ENCODE measurements at regions not wholly inside any gene's neighbourhood (a gene's known extent, or its start where the extent isn't known, plus 50 kb on each side); places are given as distances from the start of the nearest gene placed in this dataset.
A peak's percentile ranks its signal among the peaks of the same experiment; 100 is the strongest.

- no peak overlapping the region for H3K9ac ChIP-seq (ENCODE audit: control insufficient read depth, extremely low read depth, insufficient read depth, low read length)
These were observed 736.7 kb upstream of the GBE1 start for GRCh38 chr3:82498186-82498585.

GRCh38 chr3:82496890-82497560, 735.6 kb upstream of the GBE1 start:
- no peaks in the 10 kb centered on the region for H3K36me3 ChIP-seq (ENCODE audit: control insufficient read depth in 2 of 2, extremely low read depth in 1 of 2, insufficient read depth in 2 of 2, low read length in 2 of 2)
- FAIRE-seq (no peak), DNase-seq (ENCODE audit: low read depth, low spot score) (no peak)
- no peak overlapping the region for H3K4me3 ChIP-seq (ENCODE audit: control insufficient read depth in 2 of 3, extremely low read depth in 1 of 3, insufficient read depth in 2 of 3, low read depth in 1 of 3, low read length in 3 of 3)
- no peaks in the 10 kb centered on the region for H3K9me3 ChIP-seq (ENCODE audit: control insufficient read depth, low read depth, low read length)
- dilution Hi-C loops (cut with MboI; ENCODE audit: extremely low pct_ligation_motif_present, low sequenced_read_pairs) = no loop called here
- H3K4me2 ChIP-seq (ENCODE audit: control insufficient read depth, extremely low read depth, insufficient read depth, low read depth, low read length) = no peak overlapping the region
- H3K27ac ChIP-seq (ENCODE audit: control insufficient read depth, insufficient read depth, low read length) = no peak overlapping the region
- TF ChIP-seq CTCF (optimal IDR thresholded peaks at IDR 0.05 in 1 of 3, IDR thresholded peaks at IDR 0.05 in 1 of 3, conservative IDR thresholded peaks at IDR 0.05 in 1 of 3; ENCODE audit: extremely low read depth in 1 of 3, insufficient read depth in 2 of 3, low read length in 3 of 3) = peak in 2 of 3 experiments; percentile 35 to 59
- no peak for TF ChIP-seq EZH2 (IDR thresholded peaks at IDR 0.05; ENCODE audit: low read length)
- no peaks in the 10 kb centered on the region for H3K9me1 ChIP-seq (ENCODE audit: control insufficient read depth, extremely low read depth, insufficient read depth, low read length)
- no peaks in the 10 kb centered on the region for H3K4me1 ChIP-seq (ENCODE audit: control insufficient read depth, extremely low read depth, insufficient read depth, low read length)
- H2AFZ ChIP-seq (ENCODE audit: control insufficient read depth, low read length) = no peak overlapping the region
- H3K27me3 ChIP-seq (ENCODE audit: control insufficient read depth, extremely low read depth, insufficient read depth, low read length) = no peaks in the 10 kb centered on the region
- H4K20me1 ChIP-seq (ENCODE audit: control insufficient read depth, extremely low read depth, insufficient read depth, low read length) = no peaks in the 10 kb centered on the region
- no peak overlapping the region for H3K9ac ChIP-seq (ENCODE audit: control insufficient read depth, extremely low read depth, insufficient read depth, low read length)
- H3K79me2 ChIP-seq (ENCODE audit: control insufficient read depth, insufficient read depth, low read length) = no peaks in the 10 kb centered on the region

More at GRCh38 chr3:82498186-82498585, 736.7 kb upstream of the GBE1 start:
- FAIRE-seq (no peak), DNase-seq (ENCODE audit: low read depth, low spot score) (no peak)
- H3K9me3 ChIP-seq (ENCODE audit: control insufficient read depth, low read depth, low read length) = no peaks in the 10 kb centered on the region
- H2AFZ ChIP-seq (ENCODE audit: control insufficient read depth, low read length) = no peak overlapping the region
- H3K27ac ChIP-seq (ENCODE audit: control insufficient read depth, insufficient read depth, low read length) = no peak overlapping the region
- H3K36me3 ChIP-seq (ENCODE audit: control insufficient read depth in 2 of 2, extremely low read depth in 1 of 2, insufficient read depth in 2 of 2, low read length in 2 of 2) = no peaks in the 10 kb centered on the region
- dilution Hi-C loops (cut with MboI; ENCODE audit: extremely low pct_ligation_motif_present, low sequenced_read_pairs) = no loop called here
- H3K4me3 ChIP-seq (ENCODE audit: control insufficient read depth in 2 of 3, extremely low read depth in 1 of 3, insufficient read depth in 2 of 3, low read depth in 1 of 3, low read length in 3 of 3) = no peak overlapping the region
- no peaks in the 10 kb centered on the region for H3K27me3 ChIP-seq (ENCODE audit: control insufficient read depth, extremely low read depth, insufficient read depth, low read length)
- TF ChIP-seq CTCF (optimal IDR thresholded peaks at IDR 0.05 in 1 of 3, IDR thresholded peaks at IDR 0.05 in 1 of 3, conservative IDR thresholded peaks at IDR 0.05 in 1 of 3; ENCODE audit: extremely low read depth in 1 of 3, insufficient read depth in 2 of 3, low read length in 3 of 3) (no peak), EZH2 (IDR thresholded peaks at IDR 0.05; ENCODE audit: low read length) (no peak)
- no peaks in the 10 kb centered on the region for H3K9me1 ChIP-seq (ENCODE audit: control insufficient read depth, extremely low read depth, insufficient read depth, low read length)
- H3K79me2 ChIP-seq (ENCODE audit: control insufficient read depth, insufficient read depth, low read length) = no peaks in the 10 kb centered on the region
- H3K4me2 ChIP-seq (ENCODE audit: control insufficient read depth, extremely low read depth, insufficient read depth, low read depth, low read length) = no peak overlapping the region
- H4K20me1 ChIP-seq (ENCODE audit: control insufficient read depth, extremely low read depth, insufficient read depth, low read length) = no peaks in the 10 kb centered on the region
- no peaks in the 10 kb centered on the region for H3K4me1 ChIP-seq (ENCODE audit: control insufficient read depth, extremely low read depth, insufficient read depth, low read length)

Measured in keratinocyte (primary cell).